ENCODE measurements at regions not wholly inside any gene's neighbourhood (a gene's known extent, or its start where the extent isn't known, plus 50 kb on each side); places are given as distances from the start of the nearest gene placed in this dataset.
"Not testable (repeated sequence)": the region's sequence is repeated elsewhere in the genome, so short reads cannot be mapped to it uniquely, and the experiment has no call there.

DNA sequence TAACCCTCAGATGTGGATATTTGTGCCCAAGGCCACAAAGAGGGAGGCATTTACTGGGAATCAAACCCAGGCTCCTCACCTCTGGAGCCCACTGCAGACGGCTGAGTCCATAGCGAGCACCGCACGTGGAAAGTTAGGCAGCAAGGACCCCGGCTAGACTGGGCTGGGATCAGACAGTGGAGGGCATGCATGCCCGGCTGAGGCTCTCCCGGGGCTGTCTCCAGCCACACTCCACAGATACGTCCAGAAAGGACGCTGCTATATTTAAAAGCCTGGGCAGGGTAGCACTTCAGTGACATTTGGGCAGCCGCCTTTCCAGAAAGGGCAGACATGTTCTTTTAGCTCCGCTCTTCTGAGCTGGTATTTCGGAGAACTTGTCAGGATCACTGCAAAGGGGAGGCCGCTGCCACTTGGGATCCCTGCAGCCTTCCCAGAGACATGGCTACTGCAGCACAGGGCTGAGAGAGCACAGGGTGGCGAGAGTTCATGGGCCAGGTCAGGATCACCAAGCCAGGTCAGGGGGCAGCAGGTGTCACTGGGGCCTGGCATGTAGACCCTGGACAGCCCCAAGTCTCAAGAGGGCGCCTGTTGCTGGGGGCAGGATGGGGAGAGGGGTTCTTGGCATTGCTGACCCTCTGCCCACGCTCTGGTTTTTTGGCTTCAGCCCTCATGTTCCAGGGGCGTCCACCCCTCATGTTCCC lies 121.7 kb downstream of the PHETA1 start:
- WGBS = 94% methylated on average over 17 of the region's 17 CpGs
- Histone ChIP-seq H3K9me3 (ENCODE audit: insufficient read depth, low read depth, low read length) (no peaks in the 10 kb centered on the region), H3K27me3 (ENCODE audit: insufficient read depth, low read length) (no peaks in the 10 kb centered on the region), H3K4me3 (ENCODE audit: low read length) (no peak overlapping the region), H3K4me1 (ENCODE audit: insufficient read depth, low read length) (peaks cover 7% of the 10 kb centered on the region; the same call in 1 of the 2 replicates), H3K9ac (ENCODE audit: low read depth, low read length) (no peak overlapping the region), H3K36me3 (ENCODE audit: insufficient read depth, low read length) (no peaks in the 10 kb centered on the region), H3K27ac (ENCODE audit: low read depth, low read length) (no peak overlapping the region)

DNA sequence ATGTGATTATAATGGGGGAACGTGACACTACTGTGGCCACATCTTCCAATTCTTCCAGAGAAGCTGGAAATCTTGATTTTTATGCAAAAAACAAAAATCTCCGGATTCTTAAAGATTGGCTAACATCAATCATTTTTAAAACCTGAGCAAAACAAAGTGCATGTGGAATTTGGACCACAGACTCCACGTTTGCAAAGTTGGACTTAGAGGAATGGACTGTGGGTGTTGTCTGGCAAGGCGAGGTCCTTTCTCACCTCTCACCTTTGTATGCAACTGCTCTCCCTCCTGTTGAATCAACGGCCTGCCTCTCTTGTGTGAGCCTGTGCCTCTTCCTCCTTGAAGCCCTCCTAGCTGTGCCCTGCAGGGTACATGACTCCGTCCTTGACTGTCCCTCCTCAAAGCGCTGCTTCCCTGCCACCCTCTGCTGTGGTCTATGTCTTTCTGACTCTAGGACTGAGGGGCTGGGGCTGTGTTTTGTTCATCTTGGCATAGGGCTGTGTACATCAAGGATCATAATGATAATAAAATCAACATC lies 122.4 kb downstream of the PHETA1 start:
- Histone ChIP-seq H3K4me1 (ENCODE audit: insufficient read depth, low read length) (peaks cover 7% of the 10 kb centered on the region; the same call in 1 of the 2 replicates), H3K36me3 (ENCODE audit: insufficient read depth, low read length) (no peaks in the 10 kb centered on the region), H3K4me3 (ENCODE audit: low read length) (no peak overlapping the region), H3K27me3 (ENCODE audit: insufficient read depth, low read length) (no peaks in the 10 kb centered on the region), H3K9me3 (ENCODE audit: insufficient read depth, low read depth, low read length) (no peaks in the 10 kb centered on the region), H3K9ac (ENCODE audit: low read depth, low read length) (no peak overlapping the region), H3K27ac (ENCODE audit: low read depth, low read length) (no peak overlapping the region)
- WGBS = 89% methylated on average over 6 of the region's 7 CpGs

DNA sequence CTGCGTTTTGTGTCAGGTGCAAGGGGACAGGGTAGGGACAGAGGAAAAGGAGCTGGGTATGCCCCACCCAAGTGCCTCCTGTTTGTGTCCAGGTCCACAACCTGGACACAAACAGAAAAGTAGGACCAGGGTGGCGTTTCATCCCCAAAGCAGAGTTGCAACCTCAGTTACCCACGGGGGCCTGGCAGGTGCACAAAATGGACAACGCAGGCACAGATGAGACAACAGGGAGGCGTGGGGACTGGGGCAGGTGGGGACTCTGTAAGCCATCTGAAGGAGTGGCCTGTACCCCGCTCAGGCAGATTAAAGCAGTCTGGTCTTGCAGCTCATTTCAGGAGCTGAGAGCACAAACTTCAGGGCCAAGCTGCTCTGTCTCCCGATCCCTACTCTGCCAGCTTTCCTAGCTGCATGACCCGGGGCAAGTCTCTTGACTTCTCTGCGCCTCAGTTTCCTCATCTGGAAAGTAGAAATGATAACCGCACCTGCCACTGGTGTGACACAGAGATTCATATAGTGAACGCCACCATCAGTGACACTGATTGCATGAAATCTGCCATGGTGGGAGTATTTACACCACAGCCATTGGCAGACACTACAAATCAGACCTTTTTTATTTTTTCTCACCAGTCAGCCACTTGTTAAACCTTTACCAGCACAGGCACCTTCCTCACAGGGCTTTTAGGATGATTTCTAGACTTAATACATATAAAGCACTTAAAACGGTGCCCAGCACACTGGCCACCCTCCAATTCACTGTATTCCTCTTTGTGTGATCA lies 123.0 kb downstream of the PHETA1 start:
- WGBS = 91% methylated on average over 12 of the region's 12 CpGs
- Histone ChIP-seq H3K4me3 (ENCODE audit: low read length) (no peak overlapping the region), H3K9me3 (ENCODE audit: insufficient read depth, low read depth, low read length) (no peaks in the 10 kb centered on the region), H3K9ac (ENCODE audit: low read depth, low read length) (no peak overlapping the region), H3K27me3 (ENCODE audit: insufficient read depth, low read length) (no peaks in the 10 kb centered on the region), H3K4me1 (ENCODE audit: insufficient read depth, low read length) (peaks cover 7% of the 10 kb centered on the region; the same call in 1 of the 2 replicates), H3K27ac (ENCODE audit: low read depth, low read length) (no peak overlapping the region), H3K36me3 (ENCODE audit: insufficient read depth, low read length) (no peaks in the 10 kb centered on the region)

DNA sequence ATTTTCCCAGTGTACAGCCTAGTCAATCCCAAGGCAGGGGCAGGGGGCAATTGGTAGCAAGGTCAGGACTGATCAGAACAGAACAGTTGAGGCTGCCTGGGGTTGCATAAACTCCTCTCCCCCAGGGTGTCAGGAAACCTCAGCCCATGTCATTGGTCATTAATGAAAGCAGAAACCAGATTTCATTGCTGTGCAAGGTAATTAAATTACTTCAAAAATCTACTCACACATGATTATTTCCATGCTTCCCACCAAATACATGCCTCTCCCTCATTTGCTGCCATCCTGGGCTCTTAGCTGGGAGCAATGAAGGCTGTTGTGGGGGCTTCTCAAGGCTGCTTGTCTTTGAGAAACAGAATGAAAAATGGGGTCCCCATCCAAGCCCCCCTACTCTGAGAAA lies 124.2 kb downstream of the PHETA1 start:
- Histone ChIP-seq H3K9ac (ENCODE audit: low read depth, low read length) (no peak overlapping the region), H3K27me3 (ENCODE audit: insufficient read depth, low read length) (no peaks in the 10 kb centered on the region), H3K36me3 (ENCODE audit: insufficient read depth, low read length) (no peaks in the 10 kb centered on the region), H3K27ac (ENCODE audit: low read depth, low read length) (no peak overlapping the region), H3K4me3 (ENCODE audit: low read length) (no peak overlapping the region), H3K4me1 (ENCODE audit: insufficient read depth, low read length) (peaks cover 4% of the 10 kb centered on the region; the same call in 1 of the 2 replicates), H3K9me3 (ENCODE audit: insufficient read depth, low read depth, low read length) (no peaks in the 10 kb centered on the region)

DNA sequence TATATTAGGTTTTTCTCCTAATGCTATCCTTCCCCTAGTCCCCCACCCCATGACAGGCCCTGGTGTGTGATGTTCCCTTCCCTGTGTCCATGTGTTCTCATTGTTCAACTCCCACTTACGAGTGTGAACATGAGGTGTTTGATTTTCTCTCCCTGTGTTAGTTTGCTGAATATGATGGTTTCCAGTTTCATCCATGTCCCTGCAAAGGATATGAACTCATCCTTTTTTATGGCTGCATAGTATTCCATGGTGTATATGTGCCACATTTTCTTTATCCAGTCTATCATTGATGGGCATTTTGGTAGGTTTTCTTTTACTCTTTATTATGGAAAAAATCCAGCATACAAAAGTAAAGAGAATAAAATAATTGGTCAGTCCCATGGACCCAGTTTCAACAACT lies 126.1 kb downstream of the PHETA1 start:
- no CpG with 5 or more reads among the region's 1 CpG for WGBS
- not testable (repeated sequence) for H3K4me1 ChIP-seq (ENCODE audit: insufficient read depth, low read length); H3K36me3 ChIP-seq (ENCODE audit: insufficient read depth, low read length); H3K4me3 ChIP-seq (ENCODE audit: low read length); H3K9me3 ChIP-seq (ENCODE audit: insufficient read depth, low read depth, low read length); H3K27ac ChIP-seq (ENCODE audit: low read depth, low read length); H3K27me3 ChIP-seq (ENCODE audit: insufficient read depth, low read length); H3K9ac ChIP-seq (ENCODE audit: low read depth, low read length)

DNA sequence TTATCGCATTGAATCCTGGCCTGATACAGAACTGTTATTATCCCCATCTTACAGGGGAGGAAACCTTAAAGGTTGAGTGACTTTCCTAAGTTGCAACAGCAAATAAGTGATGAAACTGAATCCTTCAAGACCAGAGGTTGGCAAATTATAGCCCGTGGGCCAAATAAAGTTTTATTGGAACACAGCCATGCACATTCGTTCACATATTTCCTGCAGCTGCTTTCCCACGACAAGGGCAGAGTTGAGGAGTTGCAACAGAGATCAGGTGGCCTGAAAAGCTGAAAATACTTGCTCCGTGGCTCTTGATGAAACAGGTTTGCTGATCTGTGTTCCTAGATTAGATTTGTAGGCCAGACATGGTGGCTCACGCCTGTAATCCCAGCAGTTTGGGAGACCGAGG lies 126.7 kb downstream of the PHETA1 start:
- Histone ChIP-seq H3K36me3 (ENCODE audit: insufficient read depth, low read length) (no peaks in the 10 kb centered on the region), H3K4me1 (ENCODE audit: insufficient read depth, low read length) (no peaks in the 10 kb centered on the region), H3K9ac (ENCODE audit: low read depth, low read length) (no peak overlapping the region), H3K27me3 (ENCODE audit: insufficient read depth, low read length) (no peaks in the 10 kb centered on the region), H3K27ac (ENCODE audit: low read depth, low read length) (no peak overlapping the region), H3K9me3 (ENCODE audit: insufficient read depth, low read depth, low read length) (no peaks in the 10 kb centered on the region), H3K4me3 (ENCODE audit: low read length) (no peak overlapping the region)
- WGBS = 92% methylated on average over 7 of the region's 7 CpGs

DNA sequence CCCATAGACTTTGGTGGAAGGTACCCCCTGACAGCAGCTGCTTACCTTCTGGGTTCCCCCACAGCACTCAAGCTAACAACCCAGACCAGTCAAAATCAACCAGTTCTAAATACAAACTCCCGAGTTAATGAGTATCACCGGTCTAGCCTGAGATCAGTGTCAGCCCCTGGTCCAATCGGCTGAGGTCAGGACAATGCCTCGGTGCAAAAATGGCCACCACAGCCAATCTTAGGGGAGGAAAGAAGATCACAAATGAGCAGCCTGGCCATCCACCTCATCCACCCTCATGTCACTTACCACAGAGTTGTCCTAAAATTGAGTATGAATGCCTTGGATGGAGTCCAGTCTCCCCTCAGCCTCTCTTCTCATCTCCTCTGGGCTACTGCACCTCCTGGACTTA lies 128.5 kb downstream of the PHETA1 start:
- Histone ChIP-seq H3K9ac (ENCODE audit: low read depth, low read length) (no peak overlapping the region), H3K9me3 (ENCODE audit: insufficient read depth, low read depth, low read length) (no peaks in the 10 kb centered on the region), H3K4me1 (ENCODE audit: insufficient read depth, low read length) (no peaks in the 10 kb centered on the region), H3K27me3 (ENCODE audit: insufficient read depth, low read length) (no peaks in the 10 kb centered on the region), H3K27ac (ENCODE audit: low read depth, low read length) (no peak overlapping the region), H3K36me3 (ENCODE audit: insufficient read depth, low read length) (no peaks in the 10 kb centered on the region), H3K4me3 (ENCODE audit: low read length) (no peak overlapping the region)
- 93% methylated on average over 4 of the region's 4 CpGs for WGBS

DNA sequence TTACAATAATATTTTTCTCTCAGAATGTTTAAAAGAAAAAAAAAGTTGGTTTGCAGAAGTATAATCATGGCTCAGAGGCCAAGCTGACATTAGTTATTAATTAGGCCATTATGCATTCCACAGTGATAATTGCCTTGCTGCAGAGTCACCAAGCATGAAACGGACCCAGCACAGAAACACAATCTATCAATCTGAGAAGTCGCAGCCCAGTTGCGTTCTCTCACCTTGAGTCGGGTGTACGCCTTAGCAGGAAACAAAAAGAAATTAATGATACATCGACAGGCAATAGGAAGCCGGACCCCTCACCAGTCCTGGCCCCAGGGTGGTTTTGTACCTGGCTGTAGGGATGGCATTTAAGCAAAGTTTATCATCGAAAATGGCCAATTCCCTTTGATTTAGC lies 129.7 kb downstream of the PHETA1 start:
- Histone ChIP-seq H3K9me3 (ENCODE audit: insufficient read depth, low read depth, low read length) (no peaks in the 10 kb centered on the region), H3K4me3 (ENCODE audit: low read length) (no peak overlapping the region), H3K27ac (ENCODE audit: low read depth, low read length) (no peak overlapping the region), H3K4me1 (ENCODE audit: insufficient read depth, low read length) (no peaks in the 10 kb centered on the region), H3K36me3 (ENCODE audit: insufficient read depth, low read length) (no peaks in the 10 kb centered on the region), H3K27me3 (ENCODE audit: insufficient read depth, low read length) (no peaks in the 10 kb centered on the region), H3K9ac (ENCODE audit: low read depth, low read length) (no peak overlapping the region)
- 92% methylated on average over 8 of the region's 8 CpGs for WGBS

DNA sequence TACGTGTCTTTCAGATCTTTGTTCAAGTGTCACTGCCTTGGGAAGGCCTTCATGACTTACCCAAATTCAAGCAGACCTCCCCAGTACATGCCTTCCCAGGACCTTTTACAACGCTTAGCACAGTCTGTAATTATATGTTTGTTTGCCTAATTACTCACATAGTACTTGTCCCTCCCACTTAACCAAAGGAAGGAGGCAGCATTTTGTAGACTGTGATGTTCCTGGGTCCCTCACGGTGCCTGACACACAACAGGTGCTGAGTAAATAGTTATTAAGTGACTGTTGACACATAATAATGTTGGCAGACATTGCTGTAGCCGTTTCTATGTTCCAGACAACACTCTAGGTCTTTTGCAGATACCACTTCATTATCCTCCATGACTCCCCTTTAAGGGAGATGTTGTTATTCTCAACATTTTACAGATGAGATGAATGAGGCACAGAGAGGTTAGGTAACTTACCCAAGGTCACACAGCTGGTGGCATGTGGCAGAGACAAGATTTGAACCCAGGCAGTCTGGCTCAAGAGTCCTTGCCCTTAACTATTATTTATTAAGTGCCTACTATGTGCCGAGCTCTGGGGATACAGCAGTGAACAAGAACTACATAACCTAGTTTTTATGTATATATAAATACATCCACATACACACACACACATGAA lies 130.7 kb downstream of the PHETA1 start:
- no peaks in the 10 kb centered on the region for H3K27me3 ChIP-seq (ENCODE audit: insufficient read depth, low read length)
- no peak overlapping the region for H3K27ac ChIP-seq (ENCODE audit: low read depth, low read length)
- H3K36me3 ChIP-seq (ENCODE audit: insufficient read depth, low read length) = no peaks in the 10 kb centered on the region
- no peaks in the 10 kb centered on the region for H3K4me1 ChIP-seq (ENCODE audit: insufficient read depth, low read length)
- no peak overlapping the region for H3K4me3 ChIP-seq (ENCODE audit: low read length)
- H3K9me3 ChIP-seq (ENCODE audit: insufficient read depth, low read depth, low read length) = no peaks in the 10 kb centered on the region
- WGBS = 89% methylated on average over 5 of the region's 5 CpGs
- H3K9ac ChIP-seq (ENCODE audit: low read depth, low read length) = no peak overlapping the region

DNA sequence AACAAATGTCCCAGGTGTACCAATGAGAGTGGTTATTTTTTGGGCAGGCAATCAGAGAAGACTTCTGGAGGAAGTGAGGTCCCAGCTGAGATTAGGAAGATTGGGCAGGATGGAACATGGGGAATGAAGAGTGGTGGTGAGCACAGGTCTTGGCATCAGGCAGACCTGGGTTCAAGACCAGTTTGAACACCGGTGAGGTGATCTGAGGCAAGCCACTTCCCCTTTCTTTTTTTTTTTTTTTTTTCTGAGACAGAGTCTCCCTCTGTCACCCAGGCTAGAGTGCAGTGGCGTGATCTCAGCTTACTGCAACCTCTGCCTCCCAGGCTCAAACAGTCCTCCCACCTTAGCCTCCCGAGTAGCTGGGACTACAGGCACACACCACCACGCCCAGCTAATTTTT lies 134.4 kb downstream of the PHETA1 start:
- 83% methylated on average over 4 of the region's 4 CpGs for WGBS
- not testable (repeated sequence) for H3K36me3 ChIP-seq (ENCODE audit: insufficient read depth, low read length); H3K27me3 ChIP-seq (ENCODE audit: insufficient read depth, low read length); H3K27ac ChIP-seq (ENCODE audit: low read depth, low read length); H3K9me3 ChIP-seq (ENCODE audit: insufficient read depth, low read depth, low read length); H3K4me1 ChIP-seq (ENCODE audit: insufficient read depth, low read length); H3K4me3 ChIP-seq (ENCODE audit: low read length); H3K9ac ChIP-seq (ENCODE audit: low read depth, low read length)

DNA sequence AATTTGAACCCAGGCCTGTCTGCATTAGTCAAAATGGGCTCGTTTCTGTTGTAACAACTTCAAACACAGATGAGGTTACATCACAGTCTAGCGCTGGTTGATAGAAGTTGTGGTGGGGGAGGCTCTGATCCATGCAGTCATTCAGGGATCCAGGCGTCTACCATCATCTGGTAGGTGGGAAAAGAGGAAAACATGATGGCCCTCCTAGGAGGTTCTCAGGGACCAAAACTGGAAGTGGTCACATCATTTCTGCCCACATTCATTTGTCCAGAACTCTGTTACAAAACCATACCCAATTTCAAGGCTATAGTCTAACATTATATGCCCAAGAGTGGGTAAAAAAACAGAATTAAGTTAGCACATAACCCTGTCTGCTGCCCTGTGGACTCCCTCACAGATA lies 135.1 kb downstream of the PHETA1 start:
- H3K36me3 ChIP-seq (ENCODE audit: insufficient read depth, low read length) = no peaks in the 10 kb centered on the region
- no peak overlapping the region for H3K27ac ChIP-seq (ENCODE audit: low read depth, low read length)
- no peaks in the 10 kb centered on the region for H3K27me3 ChIP-seq (ENCODE audit: insufficient read depth, low read length)
- no peaks in the 10 kb centered on the region for H3K9me3 ChIP-seq (ENCODE audit: insufficient read depth, low read depth, low read length)
- H3K4me1 ChIP-seq (ENCODE audit: insufficient read depth, low read length) = no peaks in the 10 kb centered on the region
- H3K4me3 ChIP-seq (ENCODE audit: low read length) = no peak overlapping the region
- H3K9ac ChIP-seq (ENCODE audit: low read depth, low read length) = no peak overlapping the region
- WGBS = 98% methylated on average over 3 of the region's 3 CpGs
